ENCODE measurements at regions not wholly inside any gene's neighbourhood (a gene's known extent, or its start where the extent isn't known, plus 50 kb on each side); places are given as distances from the start of the nearest gene placed in this dataset.

DNA sequence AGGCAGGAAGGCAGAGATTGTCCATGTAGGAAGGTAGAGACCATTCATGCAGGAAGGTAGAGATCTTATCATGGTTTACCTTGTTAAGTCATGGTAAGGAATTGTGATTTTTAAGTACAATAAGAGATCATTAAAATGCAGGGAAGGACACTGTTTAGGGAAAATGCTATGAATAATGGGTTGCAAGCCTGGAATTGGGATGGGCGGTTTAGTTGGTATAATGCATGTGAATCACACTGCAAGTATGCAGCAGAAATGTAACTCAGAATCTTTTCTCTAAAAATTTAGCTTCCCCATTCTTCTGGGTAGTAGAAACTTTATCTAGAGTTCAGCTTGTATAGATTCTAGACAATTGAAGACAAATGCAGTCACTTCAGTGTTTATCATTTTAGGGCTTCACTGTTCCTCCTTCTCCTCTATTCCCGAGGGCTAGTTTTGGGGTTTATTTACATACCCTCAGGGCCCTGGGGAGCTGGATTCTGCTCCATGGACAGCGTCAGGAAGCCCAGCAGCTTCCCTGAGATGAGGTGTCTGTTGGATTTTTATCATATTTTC is 212.0 kb downstream of the SREK1 start:
- no peaks in the 10 kb centered on the region for H3K36me3 Mint-ChIP-seq (ENCODE audit: low read depth)
- no peaks in the 10 kb centered on the region for H3K27me3 Mint-ChIP-seq (ENCODE audit: insufficient read depth)
- Histone ChIP-seq H3K9ac (ENCODE audit: extremely low read depth, low read length, poor library complexity, severe bottlenecking) (no peak overlapping the region), H3K27me3 (ENCODE audit: control insufficient read depth, insufficient read depth, low read length, poor library complexity, severe bottlenecking) (no peaks in the 10 kb centered on the region), H3K36me3 (ENCODE audit: control insufficient read depth, insufficient read depth, low read length) (no peaks in the 10 kb centered on the region), H3K4me3 (ENCODE audit: low read length) (no peak overlapping the region), H3K4me1 (ENCODE audit: control insufficient read depth, insufficient read depth, low read length) (no peaks in the 10 kb centered on the region), H3K9me3 (ENCODE audit: control insufficient read depth, low read length) (no peaks in the 10 kb centered on the region), H3K27ac (ENCODE audit: low read depth, low read length) (no peak overlapping the region)
- TF ChIP-seq, protein P1, sequence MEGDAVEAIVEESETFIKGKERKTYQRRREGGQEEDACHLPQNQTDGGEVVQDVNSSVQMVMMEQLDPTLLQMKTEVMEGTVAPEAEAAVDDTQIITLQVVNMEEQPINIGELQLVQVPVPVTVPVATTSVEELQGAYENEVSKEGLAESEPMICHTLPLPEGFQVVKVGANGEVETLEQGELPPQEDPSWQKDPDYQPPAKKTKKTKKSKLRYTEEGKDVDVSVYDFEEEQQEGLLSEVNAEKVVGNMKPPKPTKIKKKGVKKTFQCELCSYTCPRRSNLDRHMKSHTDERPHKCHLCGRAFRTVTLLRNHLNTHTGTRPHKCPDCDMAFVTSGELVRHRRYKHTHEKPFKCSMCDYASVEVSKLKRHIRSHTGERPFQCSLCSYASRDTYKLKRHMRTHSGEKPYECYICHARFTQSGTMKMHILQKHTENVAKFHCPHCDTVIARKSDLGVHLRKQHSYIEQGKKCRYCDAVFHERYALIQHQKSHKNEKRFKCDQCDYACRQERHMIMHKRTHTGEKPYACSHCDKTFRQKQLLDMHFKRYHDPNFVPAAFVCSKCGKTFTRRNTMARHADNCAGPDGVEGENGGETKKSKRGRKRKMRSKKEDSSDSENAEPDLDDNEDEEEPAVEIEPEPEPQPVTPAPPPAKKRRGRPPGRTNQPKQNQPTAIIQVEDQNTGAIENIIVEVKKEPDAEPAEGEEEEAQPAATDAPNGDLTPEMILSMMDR (conservative IDR thresholded peaks at IDR 0.05): no peak
- peaks cover 7% of the 10 kb centered on the region for H3K4me1 Mint-ChIP-seq
- WGBS, 2 experiments (ENCODE audit: insufficient coverage in 1 of 2, insufficient read length in 1 of 2): 86 to 88% methylated on average over 1 to 3 of the region's 3 CpGs
- no peak for DNase-seq
- no peak overlapping the region for H3K4me3 Mint-ChIP-seq
- H3K9me3 Mint-ChIP-seq: no peaks in the 10 kb centered on the region
- H3K27ac Mint-ChIP-seq: no peak overlapping the region

DNA sequence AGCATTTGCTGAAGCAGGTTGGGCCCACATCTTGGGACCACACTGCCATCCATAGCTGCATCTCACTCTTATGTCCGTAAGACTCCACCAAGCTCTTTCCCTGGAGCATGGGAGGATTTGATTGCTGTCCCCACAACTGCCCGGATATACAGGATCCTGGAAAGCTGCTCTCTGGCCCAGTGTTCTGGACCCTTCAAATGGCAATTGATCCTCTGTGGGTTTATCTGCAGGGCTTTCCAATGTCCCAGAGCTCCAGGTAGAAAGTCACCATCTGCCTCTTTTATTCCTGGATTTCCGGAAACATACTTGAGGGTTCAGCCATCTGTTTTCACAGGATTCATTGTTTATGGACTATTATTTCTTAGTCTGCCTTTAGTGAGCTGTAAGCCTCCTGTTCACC is 214.6 kb downstream of the SREK1 start:
- TF ChIP-seq, protein P1 (conservative IDR thresholded peaks at IDR 0.05): no peak
- Mint-ChIP-seq H3K4me3 (no peak overlapping the region), H3K27ac (no peak overlapping the region), H3K36me3 (ENCODE audit: low read depth) (no peaks in the 10 kb centered on the region), H3K27me3 (ENCODE audit: insufficient read depth) (no peaks in the 10 kb centered on the region), H3K4me1 (peaks cover 7% of the 10 kb centered on the region), H3K9me3 (no peaks in the 10 kb centered on the region)
- Histone ChIP-seq H3K27me3 (ENCODE audit: control insufficient read depth, insufficient read depth, low read length, poor library complexity, severe bottlenecking) (no peaks in the 10 kb centered on the region), H3K27ac (ENCODE audit: low read depth, low read length) (no peak overlapping the region), H3K4me1 (ENCODE audit: control insufficient read depth, insufficient read depth, low read length) (no peaks in the 10 kb centered on the region), H3K36me3 (ENCODE audit: control insufficient read depth, insufficient read depth, low read length) (no peaks in the 10 kb centered on the region), H3K9ac (ENCODE audit: extremely low read depth, low read length, poor library complexity, severe bottlenecking) (no peak overlapping the region), H3K9me3 (ENCODE audit: control insufficient read depth, low read length) (no peaks in the 10 kb centered on the region), H3K4me3 (ENCODE audit: low read length) (no peak overlapping the region)
- WGBS, 2 experiments (ENCODE audit: insufficient coverage in 1 of 2, insufficient read length in 1 of 2): 90 to 100% methylated on average over 3 of the region's 3 CpGs
- peak; percentile 15 for DNase-seq

DNA sequence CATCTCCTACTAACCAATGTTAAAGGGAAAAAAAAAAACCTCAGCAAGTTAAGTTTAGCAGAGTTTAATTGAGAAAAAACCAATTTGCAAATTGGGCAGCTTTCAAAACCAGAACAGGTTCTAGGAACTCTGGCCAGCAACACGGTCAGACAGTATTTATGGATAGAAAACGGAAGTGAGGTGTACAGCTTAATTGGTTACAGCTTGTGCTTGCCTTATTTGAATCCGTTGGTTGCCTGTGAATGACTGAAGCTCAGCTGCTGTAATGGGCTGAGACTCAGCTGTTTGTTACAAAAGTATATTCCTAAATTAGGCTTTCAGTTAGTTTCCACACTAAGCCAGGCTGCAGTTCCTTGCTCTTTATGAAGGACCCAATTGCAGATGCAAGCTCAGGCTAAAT is 217.0 kb downstream of the SREK1 start:
- TF ChIP-seq, protein P1 (conservative IDR thresholded peaks at IDR 0.05): no peak
- no peak overlapping the region for H3K4me3 ChIP-seq (ENCODE audit: low read length)
- no peaks in the 10 kb centered on the region for H3K27me3 ChIP-seq (ENCODE audit: control insufficient read depth, insufficient read depth, low read length, poor library complexity, severe bottlenecking)
- no peaks in the 10 kb centered on the region for H3K27me3 Mint-ChIP-seq (ENCODE audit: insufficient read depth)
- no peak for DNase-seq
- no peak overlapping the region for H3K4me3 Mint-ChIP-seq
- no peaks in the 10 kb centered on the region for H3K9me3 ChIP-seq (ENCODE audit: control insufficient read depth, low read length)
- H3K4me1 ChIP-seq (ENCODE audit: control insufficient read depth, insufficient read depth, low read length): no peaks in the 10 kb centered on the region
- 95 to 100% methylated on average over 3 of the region's 3 CpGs for WGBS, 2 experiments (ENCODE audit: insufficient coverage in 1 of 2, insufficient read length in 1 of 2)
- no peak overlapping the region for H3K27ac ChIP-seq (ENCODE audit: low read depth, low read length)
- no peak overlapping the region for H3K27ac Mint-ChIP-seq
- H3K9ac ChIP-seq (ENCODE audit: extremely low read depth, low read length, poor library complexity, severe bottlenecking): no peak overlapping the region
- H3K9me3 Mint-ChIP-seq: no peaks in the 10 kb centered on the region
- H3K4me1 Mint-ChIP-seq: peaks cover 6% of the 10 kb centered on the region
- H3K36me3 ChIP-seq (ENCODE audit: control insufficient read depth, insufficient read depth, low read length): no peaks in the 10 kb centered on the region
- H3K36me3 Mint-ChIP-seq (ENCODE audit: low read depth): no peaks in the 10 kb centered on the region

Data from endodermal cell (in vitro differentiated cells).